ENCODE measurements at regions not wholly inside any gene's neighbourhood (a gene's known extent, or its start where the extent isn't known, plus 50 kb on each side); places are given as distances from the start of the nearest gene placed in this dataset.

- H4K91ac ChIP-seq (ENCODE audit: low read depth, low read length, poor library complexity), result no peak overlapping the region
- no peak overlapping the region for H2AFZ ChIP-seq (ENCODE audit: low read length)
- H2AK5ac ChIP-seq (ENCODE audit: low read depth, low read length), result no peak overlapping the region
- no peak overlapping the region for H3K14ac ChIP-seq (ENCODE audit: low read length)
- H3K9ac ChIP-seq (ENCODE audit: low read depth, low read length, poor library complexity), result no peak overlapping the region
- no peak for DNase-seq (ENCODE audit: low spot score)
- no peak overlapping the region for H3K4ac ChIP-seq (ENCODE audit: low read length)
- no peak overlapping the region for H3K4me2 ChIP-seq (ENCODE audit: insufficient read depth, low read length, poor library complexity, severe bottlenecking)
- no peak overlapping the region for H2BK5ac ChIP-seq (ENCODE audit: low read length)
- H3K79me1 ChIP-seq (ENCODE audit: low read depth, low read length), result no peaks in the 10 kb centered on the region
- peaks cover 0 to 2% of the 10 kb centered on the region in 2 donors for H3K4me1 ChIP-seq (ENCODE audit: control insufficient read depth in 2 of 2, insufficient read depth in 1 of 2, low read depth in 1 of 2, low read length in 2 of 2)
- no peaks in the 10 kb centered on the region for H3K9me3 ChIP-seq (replicated peaks in 1 of 2; ENCODE audit: control insufficient read depth in 2 of 2, insufficient read depth in 1 of 2, low read depth in 1 of 2, low read length in 2 of 2)
- H3K27me3 ChIP-seq (ENCODE audit: control insufficient read depth in 3 of 3, insufficient read depth in 3 of 3, low read depth in 1 of 3, low read length in 3 of 3), result no peaks in the 10 kb centered on the region
- WGBS, 2 donors (ENCODE audit: extremely low coverage in 2 of 2, insufficient read length in 2 of 2, insufficient replicate concordance in 1 of 2), result no CpG with 5 or more reads among the region's 2 CpGs
- no peak overlapping the region for H3K23ac ChIP-seq (ENCODE audit: low read depth, low read length, poor library complexity)
- H2BK15ac ChIP-seq (ENCODE audit: low read length), result no peak overlapping the region
- no peak overlapping the region for H3K27ac ChIP-seq (replicated peaks; ENCODE audit: low read length)
- no peak overlapping the region for H4K8ac ChIP-seq (ENCODE audit: low read depth, low read length)
- no peak overlapping the region for H3K4me3 ChIP-seq (ENCODE audit: low read length in 2 of 2)
- peaks cover 0 to 12% of the 10 kb centered on the region in 2 donors for H3K36me3 ChIP-seq (replicated peaks in 1 of 2; ENCODE audit: control insufficient read depth in 2 of 2, insufficient read depth in 2 of 2, low read length in 2 of 2)
- H3K18ac ChIP-seq (ENCODE audit: low read length), result no peak overlapping the region
- H2BK120ac ChIP-seq (ENCODE audit: low read depth, low read length), result no peak overlapping the region
- H2BK12ac ChIP-seq (ENCODE audit: low read length), result no peak overlapping the region
These were observed 84.4 kb upstream of the JAK1 start for GRCh38 chr1:65050735-65051134.

DNA sequence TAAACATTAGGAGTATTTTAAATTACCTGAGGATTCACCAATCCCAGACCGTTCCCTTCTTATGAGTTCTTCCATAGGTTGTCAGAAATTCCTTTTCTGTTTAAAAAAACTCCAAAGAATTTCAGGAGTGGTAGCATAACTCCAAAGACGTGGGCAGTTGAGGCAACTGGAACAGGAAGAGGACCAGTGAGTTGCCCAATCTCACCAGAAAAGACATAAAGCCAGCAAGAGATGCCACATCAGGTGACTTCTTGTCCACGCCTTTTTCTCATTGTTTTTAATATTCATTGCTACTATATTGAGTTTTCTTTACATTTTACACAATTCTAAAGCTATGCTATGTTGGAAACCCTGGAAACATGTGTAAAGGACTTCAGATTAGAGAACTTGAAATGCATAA, 88.1 kb upstream of the JAK1 start:
- no peak overlapping the region for H3K23ac ChIP-seq (ENCODE audit: low read depth, low read length, poor library complexity)
- no peak for DNase-seq (ENCODE audit: low spot score)
- H3K4me1 ChIP-seq (ENCODE audit: control insufficient read depth in 2 of 2, insufficient read depth in 1 of 2, low read depth in 1 of 2, low read length in 2 of 2), result no peaks in the 10 kb centered on the region

DNA sequence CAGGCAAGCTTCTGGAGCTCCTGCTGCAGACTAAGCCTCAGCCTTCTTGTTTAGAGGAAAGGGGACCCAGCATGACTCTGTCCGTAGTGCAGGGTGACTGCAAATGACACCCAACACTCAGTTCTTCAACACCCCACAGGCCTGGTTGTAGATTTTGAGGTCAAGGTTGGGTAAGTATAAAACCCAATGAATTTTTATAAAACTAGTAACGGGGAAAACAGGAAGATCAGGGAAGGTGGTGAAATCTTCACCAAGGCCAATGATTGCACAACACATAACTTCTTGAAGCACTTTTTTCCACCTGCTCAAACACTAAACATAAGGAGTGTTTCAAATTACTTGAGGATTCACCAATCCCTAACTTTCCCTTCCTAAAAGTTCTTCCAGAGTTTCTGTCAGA, 89.4 kb upstream of the JAK1 start:
- H4K8ac ChIP-seq (ENCODE audit: low read depth, low read length), result no peak overlapping the region
- H3K23ac ChIP-seq (ENCODE audit: low read depth, low read length, poor library complexity), result no peak overlapping the region
- H2BK5ac ChIP-seq (ENCODE audit: low read length), result no peak overlapping the region
- no peaks in the 10 kb centered on the region for H3K4me1 ChIP-seq (ENCODE audit: control insufficient read depth in 2 of 2, insufficient read depth in 1 of 2, low read depth in 1 of 2, low read length in 2 of 2)
- peaks cover 3 to 41% of the 10 kb centered on the region in 2 donors for H3K36me3 ChIP-seq (replicated peaks in 1 of 2; ENCODE audit: control insufficient read depth in 2 of 2, insufficient read depth in 2 of 2, low read length in 2 of 2)
- H3K9ac ChIP-seq (ENCODE audit: low read depth, low read length, poor library complexity), result no peak overlapping the region
- no peaks in the 10 kb centered on the region for H3K9me3 ChIP-seq (replicated peaks in 1 of 2; ENCODE audit: control insufficient read depth in 2 of 2, insufficient read depth in 1 of 2, low read depth in 1 of 2, low read length in 2 of 2)
- no CpG with 5 or more reads among the region's 2 CpGs for WGBS, 2 donors (ENCODE audit: extremely low coverage in 2 of 2, insufficient read length in 2 of 2, insufficient replicate concordance in 1 of 2)
- no peak overlapping the region for H3K18ac ChIP-seq (ENCODE audit: low read length)
- no peak overlapping the region for H4K91ac ChIP-seq (ENCODE audit: low read depth, low read length, poor library complexity)
- H2BK120ac ChIP-seq (ENCODE audit: low read depth, low read length), result no peak overlapping the region
- no peak overlapping the region for H2AK5ac ChIP-seq (ENCODE audit: low read depth, low read length)
- H3K27me3 ChIP-seq (ENCODE audit: control insufficient read depth in 3 of 3, insufficient read depth in 3 of 3, low read depth in 1 of 3, low read length in 3 of 3), result no peaks in the 10 kb centered on the region
- H3K4ac ChIP-seq (ENCODE audit: low read length), result no peak overlapping the region
- H3K27ac ChIP-seq (replicated peaks; ENCODE audit: low read length), result no peak overlapping the region
- H2AFZ ChIP-seq (ENCODE audit: low read length), result no peak overlapping the region
- no peak overlapping the region for H3K14ac ChIP-seq (ENCODE audit: low read length)
- H3K4me2 ChIP-seq (ENCODE audit: insufficient read depth, low read length, poor library complexity, severe bottlenecking), result no peak overlapping the region
- no peak overlapping the region for H3K4me3 ChIP-seq (ENCODE audit: low read length in 2 of 2)
- no peak overlapping the region for H2BK15ac ChIP-seq (ENCODE audit: low read length)
- peaks cover 1% of the 10 kb centered on the region for H3K79me1 ChIP-seq (ENCODE audit: low read depth, low read length)
- DNase-seq (ENCODE audit: low spot score), result no peak
- no peak overlapping the region for H2BK12ac ChIP-seq (ENCODE audit: low read length)

More for the DNA sequence above, 88.1 kb upstream of the JAK1 start:
- Histone ChIP-seq H3K18ac (ENCODE audit: low read length) (no peak overlapping the region), H4K91ac (ENCODE audit: low read depth, low read length, poor library complexity) (no peak overlapping the region), H2BK15ac (ENCODE audit: low read length) (no peak overlapping the region), H3K9ac (ENCODE audit: low read depth, low read length, poor library complexity) (no peak overlapping the region), H3K27ac (replicated peaks; ENCODE audit: low read length) (no peak overlapping the region), H4K8ac (ENCODE audit: low read depth, low read length) (no peak overlapping the region), H2BK5ac (ENCODE audit: low read length) (no peak overlapping the region), H2AFZ (ENCODE audit: low read length) (no peak overlapping the region), H2BK120ac (ENCODE audit: low read depth, low read length) (no peak overlapping the region), H2AK5ac (ENCODE audit: low read depth, low read length) (no peak overlapping the region), H3K4ac (ENCODE audit: low read length) (no peak overlapping the region), H3K79me1 (ENCODE audit: low read depth, low read length) (peaks cover 1% of the 10 kb centered on the region), H2BK12ac (ENCODE audit: low read length) (no peak overlapping the region), H3K14ac (ENCODE audit: low read length) (no peak overlapping the region), H3K4me3 (ENCODE audit: low read length in 2 of 2) (no peak overlapping the region), H3K4me2 (ENCODE audit: insufficient read depth, low read length, poor library complexity, severe bottlenecking) (no peak overlapping the region), H3K27me3 (ENCODE audit: control insufficient read depth in 3 of 3, insufficient read depth in 3 of 3, low read depth in 1 of 3, low read length in 3 of 3) (no peaks in the 10 kb centered on the region), H3K36me3 (replicated peaks in 1 of 2; ENCODE audit: control insufficient read depth in 2 of 2, insufficient read depth in 2 of 2, low read length in 2 of 2) (peaks cover 3 to 41% of the 10 kb centered on the region in 2 donors), H3K9me3 (replicated peaks in 1 of 2; ENCODE audit: control insufficient read depth in 2 of 2, insufficient read depth in 1 of 2, low read depth in 1 of 2, low read length in 2 of 2) (no peaks in the 10 kb centered on the region)
- WGBS, 2 donors (ENCODE audit: extremely low coverage in 2 of 2, insufficient read length in 2 of 2, insufficient replicate concordance in 1 of 2), result no CpG with 5 or more reads among the region's 3 CpGs

- no peaks in the 10 kb centered on the region for H3K9me3 ChIP-seq (replicated peaks in 1 of 2; ENCODE audit: control insufficient read depth in 2 of 2, insufficient read depth in 1 of 2, low read depth in 1 of 2, low read length in 2 of 2)
- no peaks in the 10 kb centered on the region for H3K4me1 ChIP-seq (ENCODE audit: control insufficient read depth in 2 of 2, insufficient read depth in 1 of 2, low read depth in 1 of 2, low read length in 2 of 2)
- no peak overlapping the region for H3K4me3 ChIP-seq (ENCODE audit: low read length in 2 of 2)
- no peak overlapping the region for H4K8ac ChIP-seq (ENCODE audit: low read depth, low read length)
- no CpG with 5 or more reads among the region's 1 CpG for WGBS, 2 donors (ENCODE audit: extremely low coverage in 2 of 2, insufficient read length in 2 of 2, insufficient replicate concordance in 1 of 2)
- H3K79me1 ChIP-seq (ENCODE audit: low read depth, low read length), result peaks cover 3% of the 10 kb centered on the region
- H2AK5ac ChIP-seq (ENCODE audit: low read depth, low read length), result no peak overlapping the region
- no peak overlapping the region for H3K18ac ChIP-seq (ENCODE audit: low read length)
- DNase-seq (ENCODE audit: low spot score), result no peak
- no peak overlapping the region for H2BK5ac ChIP-seq (ENCODE audit: low read length)
- no peak overlapping the region for H3K27ac ChIP-seq (replicated peaks; ENCODE audit: low read length)
- H2BK15ac ChIP-seq (ENCODE audit: low read length), result no peak overlapping the region
- no peak overlapping the region for H3K14ac ChIP-seq (ENCODE audit: low read length)
- H3K36me3 ChIP-seq (replicated peaks in 1 of 2; ENCODE audit: control insufficient read depth in 2 of 2, insufficient read depth in 2 of 2, low read length in 2 of 2), result peaks cover 3 to 41% of the 10 kb centered on the region in 2 donors
- no peaks in the 10 kb centered on the region for H3K27me3 ChIP-seq (ENCODE audit: control insufficient read depth in 3 of 3, insufficient read depth in 3 of 3, low read depth in 1 of 3, low read length in 3 of 3)
- no peak overlapping the region for H3K23ac ChIP-seq (ENCODE audit: low read depth, low read length, poor library complexity)
- H2AFZ ChIP-seq (ENCODE audit: low read length), result no peak overlapping the region
- no peak overlapping the region for H3K4ac ChIP-seq (ENCODE audit: low read length)
- H4K91ac ChIP-seq (ENCODE audit: low read depth, low read length, poor library complexity), result no peak overlapping the region
- H3K9ac ChIP-seq (ENCODE audit: low read depth, low read length, poor library complexity), result no peak overlapping the region
- H2BK120ac ChIP-seq (ENCODE audit: low read depth, low read length), result no peak overlapping the region
- no peak overlapping the region for H2BK12ac ChIP-seq (ENCODE audit: low read length)
- H3K4me2 ChIP-seq (ENCODE audit: insufficient read depth, low read length, poor library complexity, severe bottlenecking), result no peak overlapping the region
These were observed 89.9 kb upstream of the JAK1 start for GRCh38 chr1:65056234-65056633.
